ENCODE measurements at regions not wholly inside any gene's neighbourhood (a gene's known extent, or its start where the extent isn't known, plus 50 kb on each side); places are given as distances from the start of the nearest gene placed in this dataset.

- TF ChIP-seq, protein P1, sequence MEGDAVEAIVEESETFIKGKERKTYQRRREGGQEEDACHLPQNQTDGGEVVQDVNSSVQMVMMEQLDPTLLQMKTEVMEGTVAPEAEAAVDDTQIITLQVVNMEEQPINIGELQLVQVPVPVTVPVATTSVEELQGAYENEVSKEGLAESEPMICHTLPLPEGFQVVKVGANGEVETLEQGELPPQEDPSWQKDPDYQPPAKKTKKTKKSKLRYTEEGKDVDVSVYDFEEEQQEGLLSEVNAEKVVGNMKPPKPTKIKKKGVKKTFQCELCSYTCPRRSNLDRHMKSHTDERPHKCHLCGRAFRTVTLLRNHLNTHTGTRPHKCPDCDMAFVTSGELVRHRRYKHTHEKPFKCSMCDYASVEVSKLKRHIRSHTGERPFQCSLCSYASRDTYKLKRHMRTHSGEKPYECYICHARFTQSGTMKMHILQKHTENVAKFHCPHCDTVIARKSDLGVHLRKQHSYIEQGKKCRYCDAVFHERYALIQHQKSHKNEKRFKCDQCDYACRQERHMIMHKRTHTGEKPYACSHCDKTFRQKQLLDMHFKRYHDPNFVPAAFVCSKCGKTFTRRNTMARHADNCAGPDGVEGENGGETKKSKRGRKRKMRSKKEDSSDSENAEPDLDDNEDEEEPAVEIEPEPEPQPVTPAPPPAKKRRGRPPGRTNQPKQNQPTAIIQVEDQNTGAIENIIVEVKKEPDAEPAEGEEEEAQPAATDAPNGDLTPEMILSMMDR (conservative IDR thresholded peaks at IDR 0.05; ENCODE audit: low read depth, low read length), result no peak
- no peak for TF ChIP-seq EZH2 (IDR thresholded peaks at IDR 0.05; ENCODE audit: low read length, unreplicated experiment)
Observed at GRCh38 chr9:99419070-99419469, 197.0 kb downstream of the SEC61B start.

Measured in PC-3 (cell line).